Astrocyte (in vitro differentiated cells and primary cell): ENCODE measurements at regions not wholly inside any gene's neighbourhood (a gene's known extent, or its start where the extent isn't known, plus 50 kb on each side); places are given as distances from the start of the nearest gene placed in this dataset.

Experiments
- DNase-seq: peaks from one replicate; pipeline ENCODE4 v3.0.0-alpha.2; 2010; ENCODE audit warnings: low read depth
- FAIRE-seq: peaks from 2 replicates; lab custom pipeline; 2011; peaks lifted over from hg19 to GRCh38; lab: Jason Lieb, UNC
- H2AFZ ChIP-seq: 2 replicates; pipeline ENCODE4 v1.6.0; 2012; ENCODE audit warnings: low read depth, low read length, inconsistent platforms
- H3K27ac ChIP-seq: 2 replicates; pipeline ENCODE4 v1.5.1; 2011; ENCODE audit warnings: low read depth, low read length, inconsistent platforms
- H3K27me3 ChIP-seq: 2 replicates; pipeline ENCODE4 v1.6.0; 2011; ENCODE audit warnings: low read length, inconsistent platforms; ENCODE audit not compliant: insufficient read depth
- H3K36me3 ChIP-seq: 2 replicates; pipeline ENCODE4 v1.5.1; 2011; ENCODE audit warnings: low read length, inconsistent platforms; ENCODE audit not compliant: insufficient read depth
- H3K4me1 ChIP-seq: 2 replicates; pipeline ENCODE4 v1.5.1; 2011; ENCODE audit warnings: low read length, inconsistent platforms; ENCODE audit not compliant: insufficient read depth
- H3K4me2 ChIP-seq: 2 replicates; pipeline ENCODE4 v1.6.0; 2012; ENCODE audit warnings: low read length, inconsistent platforms
- H3K4me3 ChIP-seq: 2 replicates; pipeline ENCODE4 v1.5.1; 2011; ENCODE audit warnings: low read depth, mild to moderate bottlenecking, low read length, inconsistent platforms; ENCODE audit not compliant: insufficient read depth
- H3K79me2 ChIP-seq: 2 replicates; pipeline ENCODE4 v1.6.0; 2012; ENCODE audit warnings: mild to moderate bottlenecking, low read length, inconsistent platforms; ENCODE audit not compliant: insufficient read depth
- H3K9ac ChIP-seq: 2 replicates; pipeline ENCODE4 v1.6.0; 2012; ENCODE audit warnings: mild to moderate bottlenecking, low read length, inconsistent platforms
- H3K9me3 ChIP-seq: 2 replicates; pipeline ENCODE4 v1.5.1; 2012; ENCODE audit warnings: low read depth, mild to moderate bottlenecking, low read length, inconsistent platforms; ENCODE audit not compliant: insufficient read depth
- H4K20me1 ChIP-seq: 2 replicates; pipeline ENCODE4 v1.6.0; 2012; ENCODE audit warnings: low read length, inconsistent platforms; ENCODE audit not compliant: insufficient read depth
- H3K27ac Mint-ChIP-seq: one replicate; pipeline ENCODE4 v1.8.0; 2021; ENCODE audit warnings: mild to moderate bottlenecking, mixed read lengths; ENCODE audit not compliant: unreplicated experiment
- H3K27me3 Mint-ChIP-seq: one replicate; pipeline ENCODE4 v1.8.0; 2021; ENCODE audit warnings: low read depth, mixed read lengths; ENCODE audit not compliant: unreplicated experiment
- H3K36me3 Mint-ChIP-seq: one replicate; pipeline ENCODE4 v1.8.0; 2021; ENCODE audit warnings: low read depth, mixed read lengths; ENCODE audit not compliant: unreplicated experiment
- H3K4me1 Mint-ChIP-seq: one replicate; pipeline ENCODE4 v1.8.0; 2021; ENCODE audit warnings: low read depth, mixed read lengths; ENCODE audit not compliant: unreplicated experiment
- H3K4me3 Mint-ChIP-seq: one replicate; pipeline ENCODE4 v1.8.0; 2021; ENCODE audit warnings: mild to moderate bottlenecking, moderate library complexity, mixed read lengths; ENCODE audit not compliant: unreplicated experiment
- H3K9me3 Mint-ChIP-seq: one replicate; pipeline ENCODE4 v1.8.0; 2021; ENCODE audit warnings: mild to moderate bottlenecking, mixed read lengths; ENCODE audit not compliant: unreplicated experiment
- EZH2 ChIP-seq: IDR thresholded peaks from 2 replicates; pipeline ENCODE4 v1.6.1; 2012; ENCODE audit warnings: mild to moderate bottlenecking, low read length, inconsistent platforms; ENCODE audit not compliant: insufficient read depth
- TF ChIP-seq, protein P1 (sequence below): IDR thresholded peaks from 2 replicates; pipeline ENCODE4 v1.5.1; 2011; ENCODE audit warnings: low read depth, mild to moderate bottlenecking, inconsistent platforms, low read length, moderate library complexity; ENCODE audit not compliant: insufficient read depth

DNA sequence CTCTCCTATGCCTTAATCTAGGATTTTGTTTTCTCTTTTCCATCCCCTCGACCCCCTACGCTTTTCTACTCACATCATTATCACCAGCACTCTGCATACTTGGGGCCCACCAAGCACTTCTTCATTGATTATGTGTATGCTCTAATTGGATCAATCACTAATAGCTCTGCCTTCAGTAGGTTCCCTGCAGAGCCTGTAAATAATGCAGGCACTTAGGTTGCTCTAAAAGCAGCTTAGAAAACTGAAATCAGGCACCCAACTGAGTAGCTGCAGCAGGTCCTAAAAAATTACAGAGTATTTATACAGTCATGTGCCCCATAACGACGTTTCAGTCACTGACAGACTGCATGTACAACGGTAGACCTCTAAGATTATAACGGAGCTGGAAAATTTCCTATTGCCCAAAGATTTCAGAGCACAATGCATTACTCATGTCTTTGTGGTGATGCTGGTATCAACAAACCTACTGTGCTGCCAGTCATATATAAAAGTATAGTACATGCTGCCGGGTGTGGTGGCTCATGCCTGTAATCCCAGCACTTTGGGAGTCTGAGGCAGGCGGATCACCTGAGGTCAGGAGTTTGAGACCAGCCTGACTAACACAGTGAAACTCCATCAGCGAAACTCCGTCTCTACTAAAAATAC is 280.4 kb downstream of the HS3ST3B1 start:
- Mint-ChIP-seq H3K9me3 (no peaks in the 10 kb centered on the region), H3K4me3 (no peak overlapping the region), H3K27me3 (no peaks in the 10 kb centered on the region), H3K36me3 (no peaks in the 10 kb centered on the region), H3K27ac (no peak overlapping the region), H3K4me1 (no peaks in the 10 kb centered on the region)
- H3K27ac ChIP-seq: no peak overlapping the region
- H2AFZ ChIP-seq: no peak overlapping the region
- TF ChIP-seq EZH2: no peak
- TF ChIP-seq, protein P1, sequence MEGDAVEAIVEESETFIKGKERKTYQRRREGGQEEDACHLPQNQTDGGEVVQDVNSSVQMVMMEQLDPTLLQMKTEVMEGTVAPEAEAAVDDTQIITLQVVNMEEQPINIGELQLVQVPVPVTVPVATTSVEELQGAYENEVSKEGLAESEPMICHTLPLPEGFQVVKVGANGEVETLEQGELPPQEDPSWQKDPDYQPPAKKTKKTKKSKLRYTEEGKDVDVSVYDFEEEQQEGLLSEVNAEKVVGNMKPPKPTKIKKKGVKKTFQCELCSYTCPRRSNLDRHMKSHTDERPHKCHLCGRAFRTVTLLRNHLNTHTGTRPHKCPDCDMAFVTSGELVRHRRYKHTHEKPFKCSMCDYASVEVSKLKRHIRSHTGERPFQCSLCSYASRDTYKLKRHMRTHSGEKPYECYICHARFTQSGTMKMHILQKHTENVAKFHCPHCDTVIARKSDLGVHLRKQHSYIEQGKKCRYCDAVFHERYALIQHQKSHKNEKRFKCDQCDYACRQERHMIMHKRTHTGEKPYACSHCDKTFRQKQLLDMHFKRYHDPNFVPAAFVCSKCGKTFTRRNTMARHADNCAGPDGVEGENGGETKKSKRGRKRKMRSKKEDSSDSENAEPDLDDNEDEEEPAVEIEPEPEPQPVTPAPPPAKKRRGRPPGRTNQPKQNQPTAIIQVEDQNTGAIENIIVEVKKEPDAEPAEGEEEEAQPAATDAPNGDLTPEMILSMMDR: no peak
- H3K4me2 ChIP-seq: no peak overlapping the region
- DNase-seq (no peak), FAIRE-seq (no peak)
- H3K4me1 ChIP-seq: no peaks in the 10 kb centered on the region
- no peaks in the 10 kb centered on the region for H3K79me2 ChIP-seq
- H3K4me3 ChIP-seq: no peak overlapping the region
- H3K36me3 ChIP-seq: no peaks in the 10 kb centered on the region
- H3K27me3 ChIP-seq: no peaks in the 10 kb centered on the region
- H4K20me1 ChIP-seq: no peaks in the 10 kb centered on the region
- H3K9ac ChIP-seq: no peak overlapping the region
- H3K9me3 ChIP-seq: no peaks in the 10 kb centered on the region

DNA sequence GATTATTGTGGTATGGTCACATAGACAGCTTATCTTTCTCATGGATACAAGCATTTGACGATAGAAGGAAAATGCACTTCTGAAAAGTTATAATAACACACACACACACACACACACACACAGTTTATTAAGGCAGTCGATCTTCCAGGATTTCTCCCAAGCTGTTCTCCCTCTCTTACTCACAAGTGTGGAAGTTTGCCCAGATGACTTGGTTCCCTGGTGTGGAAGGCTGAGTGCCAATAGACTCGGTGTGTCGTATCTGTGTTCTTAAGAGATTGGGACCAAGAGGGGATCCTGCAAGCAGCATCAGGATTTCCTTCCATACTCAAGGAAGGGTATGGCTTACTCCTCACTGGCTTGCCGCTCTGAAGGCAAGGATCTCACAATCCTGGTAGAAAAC is 279.6 kb downstream of the HS3ST3B1 start:
- Histone ChIP-seq H2AFZ (no peak overlapping the region), H3K27ac (no peak overlapping the region), H3K9ac (no peak overlapping the region), H3K9me3 (no peaks in the 10 kb centered on the region), H3K4me3 (no peak overlapping the region), H3K4me2 (no peak overlapping the region), H3K79me2 (no peaks in the 10 kb centered on the region), H3K36me3 (no peaks in the 10 kb centered on the region), H4K20me1 (no peaks in the 10 kb centered on the region), H3K4me1 (no peaks in the 10 kb centered on the region), H3K27me3 (no peaks in the 10 kb centered on the region)
- Mint-ChIP-seq H3K4me3 (no peak overlapping the region), H3K27ac (no peak overlapping the region), H3K36me3 (no peaks in the 10 kb centered on the region), H3K9me3 (peaks cover 3% of the 10 kb centered on the region), H3K27me3 (peaks cover 4% of the 10 kb centered on the region), H3K4me1 (no peaks in the 10 kb centered on the region)
- no peak for DNase-seq
- no peak for TF ChIP-seq EZH2
- TF ChIP-seq, protein P1: no peak
- FAIRE-seq: no peak

DNA sequence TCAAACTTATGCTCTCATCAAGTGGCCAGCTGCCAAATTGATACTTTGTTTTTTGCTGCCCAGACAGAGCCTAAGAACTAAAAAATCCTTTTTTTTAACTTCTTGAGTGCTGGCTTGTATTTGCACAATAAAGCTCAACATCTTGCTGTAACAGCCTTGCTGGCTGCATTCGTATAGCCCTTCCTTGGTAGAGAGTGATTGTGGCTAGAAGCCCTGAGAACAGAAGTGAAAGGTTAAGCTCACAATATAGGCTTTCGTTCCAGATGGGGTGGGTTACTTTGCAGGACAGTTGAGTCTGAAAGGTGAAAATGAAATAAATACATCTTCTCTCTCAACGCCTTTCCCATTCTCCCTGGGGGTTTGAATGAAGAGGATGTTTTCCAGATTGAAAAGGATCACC is 278.8 kb downstream of the HS3ST3B1 start:
- H3K79me2 ChIP-seq: no peaks in the 10 kb centered on the region
- no peaks in the 10 kb centered on the region for H3K4me1 ChIP-seq
- FAIRE-seq: no peak
- no peak for TF ChIP-seq EZH2
- TF ChIP-seq, protein P1: no peak
- no peak overlapping the region for H3K27ac Mint-ChIP-seq
- H2AFZ ChIP-seq: no peak overlapping the region
- no peaks in the 10 kb centered on the region for H4K20me1 ChIP-seq
- H3K4me2 ChIP-seq: no peak overlapping the region
- no peak overlapping the region for H3K4me3 ChIP-seq
- H3K36me3 Mint-ChIP-seq: no peaks in the 10 kb centered on the region
- H3K9me3 Mint-ChIP-seq: peaks cover 3% of the 10 kb centered on the region
- no peak overlapping the region for H3K9ac ChIP-seq
- H3K4me3 Mint-ChIP-seq: no peak overlapping the region
- peaks cover 6% of the 10 kb centered on the region for H3K27me3 Mint-ChIP-seq
- no peak overlapping the region for H3K27ac ChIP-seq
- H3K9me3 ChIP-seq: no peaks in the 10 kb centered on the region
- no peaks in the 10 kb centered on the region for H3K27me3 ChIP-seq
- no peaks in the 10 kb centered on the region for H3K4me1 Mint-ChIP-seq
- DNase-seq: no peak
- H3K36me3 ChIP-seq: no peaks in the 10 kb centered on the region
